ENCODE measurements at regions not wholly inside any gene's neighbourhood (a gene's known extent, or its start where the extent isn't known, plus 50 kb on each side); places are given as distances from the start of the nearest gene placed in this dataset.

DNA sequence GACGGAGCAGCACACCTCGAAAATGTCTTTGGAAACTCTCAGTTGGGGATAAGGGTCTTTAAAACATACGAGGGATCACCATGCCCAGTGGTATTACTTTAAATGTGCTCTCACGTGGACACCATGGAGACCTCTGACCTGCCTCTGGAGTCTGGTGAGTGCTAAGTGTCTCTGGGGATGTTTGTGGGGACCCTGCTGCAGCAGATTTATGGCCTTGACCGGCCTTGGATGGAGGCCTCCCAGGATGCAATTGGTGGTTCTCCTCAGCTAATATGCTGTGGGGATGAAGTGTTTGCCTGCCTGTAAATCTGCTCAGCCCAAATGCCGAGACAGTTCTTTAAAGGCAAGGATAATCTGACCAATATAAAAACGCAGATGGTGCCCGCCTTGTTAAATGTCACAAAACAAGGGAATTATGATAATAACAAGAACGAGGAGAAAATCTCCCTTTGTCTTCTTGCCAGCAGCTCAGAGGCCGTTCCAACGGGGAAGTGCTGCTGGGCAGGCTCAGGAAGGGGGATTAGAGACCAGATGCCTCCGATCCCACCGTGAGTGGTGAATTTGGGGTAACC lies 154.4 kb downstream of the ABCC12 start:
- in situ Hi-C loops (cut with MboI): no loop called here
- ChIA-PET POLR2A (no interaction called here), CTCF (ENCODE audit: low intra/inter-chr PET ratio) (no interaction called here)
- no peak overlapping the region for H3K4me2 ChIP-seq (ENCODE audit: insufficient read depth, low read length)
- no peaks in the 10 kb centered on the region for H3K9me1 ChIP-seq (ENCODE audit: control insufficient read depth, insufficient read depth, low read length)
- H3K27ac ChIP-seq (ENCODE audit: extremely low read depth, low read depth, low read length): no peak overlapping the region
- no peak for FAIRE-seq
- H3K79me2 ChIP-seq (ENCODE audit: control insufficient read depth, insufficient read depth, low read length): no peaks in the 10 kb centered on the region
- H2AFZ ChIP-seq (ENCODE audit: low read depth, low read length): no peak overlapping the region
- BruUV-seq (replicated peaks): no TSS peak
- WGBS (ENCODE audit: insufficient coverage, low coverage, missing lambda C conversion rate): 3% methylated on average over 13 of the region's 13 CpGs
- no peak overlapping the region for H3K9ac ChIP-seq (ENCODE audit: insufficient read depth in 1 of 2, low read depth in 2 of 2, low read length in 2 of 2)
- no peak for ATAC-seq
- no peak for DNase-seq (ENCODE audit: extremely low read depth in 1 of 4, low spot score in 3 of 4)
- H3K27me3 ChIP-seq (ENCODE audit: control insufficient read depth in 2 of 2, insufficient read depth in 2 of 2, low read length in 2 of 2): no peaks in the 10 kb centered on the region; a peak in 1 of 5 replicates
- H3K4me1 ChIP-seq (replicated peaks in 1 of 2; ENCODE audit: control insufficient read depth in 2 of 2, insufficient read depth in 2 of 2, low read length in 2 of 2): no peaks in the 10 kb centered on the region
- TF ChIP-seq, protein P1, sequence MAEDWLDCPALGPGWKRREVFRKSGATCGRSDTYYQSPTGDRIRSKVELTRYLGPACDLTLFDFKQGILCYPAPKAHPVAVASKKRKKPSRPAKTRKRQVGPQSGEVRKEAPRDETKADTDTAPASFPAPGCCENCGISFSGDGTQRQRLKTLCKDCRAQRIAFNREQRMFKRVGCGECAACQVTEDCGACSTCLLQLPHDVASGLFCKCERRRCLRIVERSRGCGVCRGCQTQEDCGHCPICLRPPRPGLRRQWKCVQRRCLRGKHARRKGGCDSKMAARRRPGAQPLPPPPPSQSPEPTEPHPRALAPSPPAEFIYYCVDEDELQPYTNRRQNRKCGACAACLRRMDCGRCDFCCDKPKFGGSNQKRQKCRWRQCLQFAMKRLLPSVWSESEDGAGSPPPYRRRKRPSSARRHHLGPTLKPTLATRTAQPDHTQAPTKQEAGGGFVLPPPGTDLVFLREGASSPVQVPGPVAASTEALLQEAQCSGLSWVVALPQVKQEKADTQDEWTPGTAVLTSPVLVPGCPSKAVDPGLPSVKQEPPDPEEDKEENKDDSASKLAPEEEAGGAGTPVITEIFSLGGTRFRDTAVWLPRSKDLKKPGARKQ (CRISPR knock-in tag; IDR thresholded peaks at IDR 0.05): no peak
- TF ChIP-seq NBN (IDR thresholded peaks at IDR 0.05; ENCODE audit: low read depth) (no peak), SMAD1 (IDR thresholded peaks at IDR 0.05; ENCODE audit: low read depth, low read length, partially characterized antibody) (no peak), TOE1 (IDR thresholded peaks at IDR 0.05; ENCODE audit: borderline replicate concordance) (no peak), TOE1 (CRISPR knock-in tag; IDR thresholded peaks at IDR 0.05; ENCODE audit: borderline replicate concordance, low read depth) (no peak), PTRF (tag; IDR thresholded peaks at IDR 0.05) (no peak), BDP1 (IDR thresholded peaks at IDR 0.05; ENCODE audit: insufficient read depth, insufficient read length) (no peak), TEAD4 (IDR thresholded peaks at IDR 0.05; ENCODE audit: low read length) (no peak), TEAD4 (CRISPR knock-in tag; IDR thresholded peaks at IDR 0.05; ENCODE audit: borderline replicate concordance) (no peak), ARNT (IDR thresholded peaks at IDR 0.05) (no peak)
- TF ChIP-seq, protein P2, sequence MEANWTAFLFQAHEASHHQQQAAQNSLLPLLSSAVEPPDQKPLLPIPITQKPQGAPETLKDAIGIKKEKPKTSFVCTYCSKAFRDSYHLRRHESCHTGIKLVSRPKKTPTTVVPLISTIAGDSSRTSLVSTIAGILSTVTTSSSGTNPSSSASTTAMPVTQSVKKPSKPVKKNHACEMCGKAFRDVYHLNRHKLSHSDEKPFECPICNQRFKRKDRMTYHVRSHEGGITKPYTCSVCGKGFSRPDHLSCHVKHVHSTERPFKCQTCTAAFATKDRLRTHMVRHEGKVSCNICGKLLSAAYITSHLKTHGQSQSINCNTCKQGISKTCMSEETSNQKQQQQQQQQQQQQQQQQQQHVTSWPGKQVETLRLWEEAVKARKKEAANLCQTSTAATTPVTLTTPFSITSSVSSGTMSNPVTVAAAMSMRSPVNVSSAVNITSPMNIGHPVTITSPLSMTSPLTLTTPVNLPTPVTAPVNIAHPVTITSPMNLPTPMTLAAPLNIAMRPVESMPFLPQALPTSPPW (CRISPR knock-in tag; IDR thresholded peaks at IDR 0.05): no peak
- TF ChIP-seq, protein P3, sequence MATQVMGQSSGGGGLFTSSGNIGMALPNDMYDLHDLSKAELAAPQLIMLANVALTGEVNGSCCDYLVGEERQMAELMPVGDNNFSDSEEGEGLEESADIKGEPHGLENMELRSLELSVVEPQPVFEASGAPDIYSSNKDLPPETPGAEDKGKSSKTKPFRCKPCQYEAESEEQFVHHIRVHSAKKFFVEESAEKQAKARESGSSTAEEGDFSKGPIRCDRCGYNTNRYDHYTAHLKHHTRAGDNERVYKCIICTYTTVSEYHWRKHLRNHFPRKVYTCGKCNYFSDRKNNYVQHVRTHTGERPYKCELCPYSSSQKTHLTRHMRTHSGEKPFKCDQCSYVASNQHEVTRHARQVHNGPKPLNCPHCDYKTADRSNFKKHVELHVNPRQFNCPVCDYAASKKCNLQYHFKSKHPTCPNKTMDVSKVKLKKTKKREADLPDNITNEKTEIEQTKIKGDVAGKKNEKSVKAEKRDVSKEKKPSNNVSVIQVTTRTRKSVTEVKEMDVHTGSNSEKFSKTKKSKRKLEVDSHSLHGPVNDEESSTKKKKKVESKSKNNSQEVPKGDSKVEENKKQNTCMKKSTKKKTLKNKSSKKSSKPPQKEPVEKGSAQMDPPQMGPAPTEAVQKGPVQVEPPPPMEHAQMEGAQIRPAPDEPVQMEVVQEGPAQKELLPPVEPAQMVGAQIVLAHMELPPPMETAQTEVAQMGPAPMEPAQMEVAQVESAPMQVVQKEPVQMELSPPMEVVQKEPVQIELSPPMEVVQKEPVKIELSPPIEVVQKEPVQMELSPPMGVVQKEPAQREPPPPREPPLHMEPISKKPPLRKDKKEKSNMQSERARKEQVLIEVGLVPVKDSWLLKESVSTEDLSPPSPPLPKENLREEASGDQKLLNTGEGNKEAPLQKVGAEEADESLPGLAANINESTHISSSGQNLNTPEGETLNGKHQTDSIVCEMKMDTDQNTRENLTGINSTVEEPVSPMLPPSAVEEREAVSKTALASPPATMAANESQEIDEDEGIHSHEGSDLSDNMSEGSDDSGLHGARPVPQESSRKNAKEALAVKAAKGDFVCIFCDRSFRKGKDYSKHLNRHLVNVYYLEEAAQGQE (IDR thresholded peaks at IDR 0.05; ENCODE audit: borderline replicate concordance): no peak
- TF ChIP-seq, protein P3 (CRISPR knock-in tag; IDR thresholded peaks at IDR 0.05; ENCODE audit: low read depth): no peak
- H3K36me3 ChIP-seq (ENCODE audit: control insufficient read depth, insufficient read depth, low read length): no peaks in the 10 kb centered on the region
- no peaks in the 10 kb centered on the region for H3K9me3 ChIP-seq (replicated peaks; ENCODE audit: control insufficient read depth, insufficient read depth, low read depth, low read length)
- no peaks in the 10 kb centered on the region for H4K20me1 ChIP-seq (replicated peaks; ENCODE audit: control insufficient read depth, insufficient read depth, low read length)
- no peak overlapping the region for H3K4me3 ChIP-seq
- intact Hi-C loops (cut with micrococcal nuclease): no loop called here
